Panc1 (cell line): ENCODE measurements at regions not wholly inside any gene's neighbourhood (a gene's known extent, or its start where the extent isn't known, plus 50 kb on each side); places are given as distances from the start of the nearest gene placed in this dataset.

Source experiments
- POLR2AphosphoS5 ChIP-seq: IDR thresholded peaks from 2 replicates; pipeline ENCODE4 v1.6.1; 2012; ENCODE audit warnings: mild to moderate bottlenecking, low read depth, low read length, moderate library complexity
- TCF7L2 ChIP-seq: IDR thresholded peaks from 2 replicates; pipeline ENCODE4 v1.6.1; 2011; ENCODE audit warnings: mild to moderate bottlenecking, low read depth, low read length, inconsistent platforms
- TF ChIP-seq, protein P1 (sequence below): fragments of 450-650 bp; IDR thresholded peaks from 2 replicates; pipeline ENCODE4 v1.5.1; 2017; ENCODE audit warnings: mild to moderate bottlenecking
- TF ChIP-seq, protein P2 (sequence below), 2 experiments: IDR thresholded peaks; 2 replicates each; pipeline ENCODE4 v1.6.1; 2011 to 2012; ENCODE audit warnings: low read depth in 2 of 2, control low read depth in 1 of 2, low read length in 1 of 2, mild to moderate bottlenecking in 1 of 2, moderate library complexity in 1 of 2; ENCODE audit not compliant: insufficient read depth in 1 of 2

GRCh38 chr1:165134431-165134830 lies 222.1 kb downstream of the LMX1A start:
- TF ChIP-seq, protein P1, sequence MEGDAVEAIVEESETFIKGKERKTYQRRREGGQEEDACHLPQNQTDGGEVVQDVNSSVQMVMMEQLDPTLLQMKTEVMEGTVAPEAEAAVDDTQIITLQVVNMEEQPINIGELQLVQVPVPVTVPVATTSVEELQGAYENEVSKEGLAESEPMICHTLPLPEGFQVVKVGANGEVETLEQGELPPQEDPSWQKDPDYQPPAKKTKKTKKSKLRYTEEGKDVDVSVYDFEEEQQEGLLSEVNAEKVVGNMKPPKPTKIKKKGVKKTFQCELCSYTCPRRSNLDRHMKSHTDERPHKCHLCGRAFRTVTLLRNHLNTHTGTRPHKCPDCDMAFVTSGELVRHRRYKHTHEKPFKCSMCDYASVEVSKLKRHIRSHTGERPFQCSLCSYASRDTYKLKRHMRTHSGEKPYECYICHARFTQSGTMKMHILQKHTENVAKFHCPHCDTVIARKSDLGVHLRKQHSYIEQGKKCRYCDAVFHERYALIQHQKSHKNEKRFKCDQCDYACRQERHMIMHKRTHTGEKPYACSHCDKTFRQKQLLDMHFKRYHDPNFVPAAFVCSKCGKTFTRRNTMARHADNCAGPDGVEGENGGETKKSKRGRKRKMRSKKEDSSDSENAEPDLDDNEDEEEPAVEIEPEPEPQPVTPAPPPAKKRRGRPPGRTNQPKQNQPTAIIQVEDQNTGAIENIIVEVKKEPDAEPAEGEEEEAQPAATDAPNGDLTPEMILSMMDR: no peak
- no peak for TF ChIP-seq POLR2AphosphoS5
- TF ChIP-seq TCF7L2: no peak
- TF ChIP-seq, protein P2, sequence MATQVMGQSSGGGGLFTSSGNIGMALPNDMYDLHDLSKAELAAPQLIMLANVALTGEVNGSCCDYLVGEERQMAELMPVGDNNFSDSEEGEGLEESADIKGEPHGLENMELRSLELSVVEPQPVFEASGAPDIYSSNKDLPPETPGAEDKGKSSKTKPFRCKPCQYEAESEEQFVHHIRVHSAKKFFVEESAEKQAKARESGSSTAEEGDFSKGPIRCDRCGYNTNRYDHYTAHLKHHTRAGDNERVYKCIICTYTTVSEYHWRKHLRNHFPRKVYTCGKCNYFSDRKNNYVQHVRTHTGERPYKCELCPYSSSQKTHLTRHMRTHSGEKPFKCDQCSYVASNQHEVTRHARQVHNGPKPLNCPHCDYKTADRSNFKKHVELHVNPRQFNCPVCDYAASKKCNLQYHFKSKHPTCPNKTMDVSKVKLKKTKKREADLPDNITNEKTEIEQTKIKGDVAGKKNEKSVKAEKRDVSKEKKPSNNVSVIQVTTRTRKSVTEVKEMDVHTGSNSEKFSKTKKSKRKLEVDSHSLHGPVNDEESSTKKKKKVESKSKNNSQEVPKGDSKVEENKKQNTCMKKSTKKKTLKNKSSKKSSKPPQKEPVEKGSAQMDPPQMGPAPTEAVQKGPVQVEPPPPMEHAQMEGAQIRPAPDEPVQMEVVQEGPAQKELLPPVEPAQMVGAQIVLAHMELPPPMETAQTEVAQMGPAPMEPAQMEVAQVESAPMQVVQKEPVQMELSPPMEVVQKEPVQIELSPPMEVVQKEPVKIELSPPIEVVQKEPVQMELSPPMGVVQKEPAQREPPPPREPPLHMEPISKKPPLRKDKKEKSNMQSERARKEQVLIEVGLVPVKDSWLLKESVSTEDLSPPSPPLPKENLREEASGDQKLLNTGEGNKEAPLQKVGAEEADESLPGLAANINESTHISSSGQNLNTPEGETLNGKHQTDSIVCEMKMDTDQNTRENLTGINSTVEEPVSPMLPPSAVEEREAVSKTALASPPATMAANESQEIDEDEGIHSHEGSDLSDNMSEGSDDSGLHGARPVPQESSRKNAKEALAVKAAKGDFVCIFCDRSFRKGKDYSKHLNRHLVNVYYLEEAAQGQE (IDR thresholded peaks at IDR 0.05; ENCODE audit: insufficient read depth in 1 of 2, low read depth in 2 of 2, low read length in 1 of 2): no peak
